ENCODE measurements at regions not wholly inside any gene's neighbourhood (a gene's known extent, or its start where the extent isn't known, plus 50 kb on each side); places are given as distances from the start of the nearest gene placed in this dataset.
A peak's percentile ranks its signal among the peaks of the same experiment; 100 is the strongest.

GRCh38 chr2:235168174-235168979 is 216.6 kb downstream of the SH3BP4 start:
- WGBS, 3 donors: 46 to 61% (median 54%) methylated on average over 8 of the region's 8 CpGs
- FAIRE-seq (no peak), DNase-seq (no peak)
- Histone ChIP-seq H3K4me3 (ENCODE audit: low read depth in 1 of 3, low read length in 3 of 3) (no peak overlapping the region), H3K27me3 (ENCODE audit: control insufficient read depth in 3 of 3, insufficient read depth in 3 of 3, low read length in 3 of 3) (peaks cover 0 to 3% (median 0%) of the 10 kb centered on the region in 3 donors), H3K9me3 (ENCODE audit: control insufficient read depth in 2 of 2, insufficient read depth in 1 of 2, low read depth in 1 of 2, low read length in 1 of 2) (no peaks in the 10 kb centered on the region), H3K36me3 (ENCODE audit: control insufficient read depth in 3 of 3, insufficient read depth in 2 of 3, low read depth in 1 of 3, low read length in 3 of 3) (no peaks in the 10 kb centered on the region), H3K27ac (ENCODE audit: low read depth in 1 of 3, low read length in 2 of 3) (no peak overlapping the region), H3K4me1 (ENCODE audit: control insufficient read depth in 3 of 3, insufficient read depth in 2 of 3, low read depth in 1 of 3, low read length in 2 of 3) (no peaks in the 10 kb centered on the region)

- H3K27ac ChIP-seq (ENCODE audit: low read depth in 1 of 3, low read length in 2 of 3): no peak overlapping the region
- H3K36me3 ChIP-seq (ENCODE audit: control insufficient read depth in 3 of 3, insufficient read depth in 2 of 3, low read depth in 1 of 3, low read length in 3 of 3): no peaks in the 10 kb centered on the region
- DNase-seq (no peak), FAIRE-seq (no peak)
- 70 to 79% (median 73%) methylated on average over 3 of the region's 3 CpGs for WGBS, 3 donors
- H3K9me3 ChIP-seq (ENCODE audit: control insufficient read depth in 2 of 2, insufficient read depth in 1 of 2, low read depth in 1 of 2, low read length in 1 of 2): no peaks in the 10 kb centered on the region
- no peak overlapping the region for H3K4me3 ChIP-seq (ENCODE audit: low read depth in 1 of 3, low read length in 3 of 3)
- peaks cover 0 to 3% (median 0%) of the 10 kb centered on the region in 3 donors for H3K27me3 ChIP-seq (ENCODE audit: control insufficient read depth in 3 of 3, insufficient read depth in 3 of 3, low read length in 3 of 3)
- no peaks in the 10 kb centered on the region for H3K4me1 ChIP-seq (ENCODE audit: control insufficient read depth in 3 of 3, insufficient read depth in 2 of 3, low read depth in 1 of 3, low read length in 2 of 3)
Observed at GRCh38 chr2:235170016-235170415, 218.2 kb downstream of the SH3BP4 start.

GRCh38 chr2:235170536-235171521 is 219.0 kb downstream of the SH3BP4 start:
- H3K4me3 ChIP-seq (ENCODE audit: low read depth in 1 of 3, low read length in 3 of 3): no peak overlapping the region
- H3K27ac ChIP-seq (ENCODE audit: low read depth in 1 of 3, low read length in 2 of 3): no peak overlapping the region
- H3K4me1 ChIP-seq (ENCODE audit: control insufficient read depth in 3 of 3, insufficient read depth in 2 of 3, low read depth in 1 of 3, low read length in 2 of 3): no peaks in the 10 kb centered on the region
- 15 to 43% (median 30%) methylated on average over 8 of the region's 8 CpGs for WGBS, 3 donors
- H3K27me3 ChIP-seq (ENCODE audit: control insufficient read depth in 3 of 3, insufficient read depth in 3 of 3, low read length in 3 of 3): peaks cover 0 to 3% (median 0%) of the 10 kb centered on the region in 3 donors
- DNase-seq (peak; percentile 44 to 51), FAIRE-seq (no peak)
- no peaks in the 10 kb centered on the region for H3K9me3 ChIP-seq (ENCODE audit: control insufficient read depth in 2 of 2, insufficient read depth in 1 of 2, low read depth in 1 of 2, low read length in 1 of 2)
- H3K36me3 ChIP-seq (ENCODE audit: control insufficient read depth in 3 of 3, insufficient read depth in 2 of 3, low read depth in 1 of 3, low read length in 3 of 3): no peaks in the 10 kb centered on the region

- FAIRE-seq: no peak
- 10 to 40% (median 23%) methylated on average over 4 of the region's 4 CpGs for WGBS, 3 donors
- peaks cover 0 to 3% (median 0%) of the 10 kb centered on the region in 3 donors for H3K27me3 ChIP-seq (ENCODE audit: control insufficient read depth in 3 of 3, insufficient read depth in 3 of 3, low read length in 3 of 3)
Observed at GRCh38 chr2:235171550-235172031, 219.8 kb downstream of the SH3BP4 start.

GRCh38 chr2:235180642-235181041 is 228.8 kb downstream of the SH3BP4 start:
- 90 to 95% (median 94%) methylated on average over 6 of the region's 6 CpGs for WGBS, 3 donors
- no peaks in the 10 kb centered on the region for H3K36me3 ChIP-seq (ENCODE audit: control insufficient read depth in 3 of 3, insufficient read depth in 2 of 3, low read depth in 1 of 3, low read length in 3 of 3)

More at GRCh38 chr2:235171550-235172031, 219.8 kb downstream of the SH3BP4 start:
- H3K4me3 ChIP-seq (ENCODE audit: low read depth in 1 of 3, low read length in 3 of 3): no peak overlapping the region
- no peak overlapping the region for H3K27ac ChIP-seq (ENCODE audit: low read depth in 1 of 3, low read length in 2 of 3)
- H3K4me1 ChIP-seq (ENCODE audit: control insufficient read depth in 3 of 3, insufficient read depth in 2 of 3, low read depth in 1 of 3, low read length in 2 of 3): no peaks in the 10 kb centered on the region
- H3K9me3 ChIP-seq (ENCODE audit: control insufficient read depth in 2 of 2, insufficient read depth in 1 of 2, low read depth in 1 of 2, low read length in 1 of 2): no peaks in the 10 kb centered on the region
- DNase-seq: peak; percentile 46 to 55
- H3K36me3 ChIP-seq (ENCODE audit: control insufficient read depth in 3 of 3, insufficient read depth in 2 of 3, low read depth in 1 of 3, low read length in 3 of 3): no peaks in the 10 kb centered on the region

GRCh38 chr2:235183786-235184185 is 232.0 kb downstream of the SH3BP4 start:
- no peak for FAIRE-seq
- H3K4me1 ChIP-seq (ENCODE audit: control insufficient read depth in 3 of 3, insufficient read depth in 2 of 3, low read depth in 1 of 3, low read length in 2 of 3): no peaks in the 10 kb centered on the region
- no peak overlapping the region for H3K27ac ChIP-seq (ENCODE audit: low read depth in 1 of 3, low read length in 2 of 3)
- no peak for DNase-seq
- no peaks in the 10 kb centered on the region for H3K36me3 ChIP-seq (ENCODE audit: control insufficient read depth in 3 of 3, insufficient read depth in 2 of 3, low read depth in 1 of 3, low read length in 3 of 3)
- H3K4me3 ChIP-seq (ENCODE audit: low read depth in 1 of 3, low read length in 3 of 3): no peak overlapping the region
- H3K9me3 ChIP-seq (ENCODE audit: control insufficient read depth in 2 of 2, insufficient read depth in 1 of 2, low read depth in 1 of 2, low read length in 1 of 2): no peaks in the 10 kb centered on the region
- H3K27me3 ChIP-seq (ENCODE audit: control insufficient read depth in 3 of 3, insufficient read depth in 3 of 3, low read length in 3 of 3): no peaks in the 10 kb centered on the region

More at GRCh38 chr2:235180642-235181041, 228.8 kb downstream of the SH3BP4 start:
- Histone ChIP-seq H3K27me3 (ENCODE audit: control insufficient read depth in 3 of 3, insufficient read depth in 3 of 3, low read length in 3 of 3) (no peaks in the 10 kb centered on the region), H3K4me1 (ENCODE audit: control insufficient read depth in 3 of 3, insufficient read depth in 2 of 3, low read depth in 1 of 3, low read length in 2 of 3) (no peaks in the 10 kb centered on the region), H3K9me3 (ENCODE audit: control insufficient read depth in 2 of 2, insufficient read depth in 1 of 2, low read depth in 1 of 2, low read length in 1 of 2) (no peaks in the 10 kb centered on the region), H3K4me3 (ENCODE audit: low read depth in 1 of 3, low read length in 3 of 3) (no peak overlapping the region), H3K27ac (ENCODE audit: low read depth in 1 of 3, low read length in 2 of 3) (no peak overlapping the region)
- no peak for DNase-seq
- no peak for FAIRE-seq

GRCh38 chr2:235187806-235188205 is 236.0 kb downstream of the SH3BP4 start:
- no peaks in the 10 kb centered on the region for H3K9me3 ChIP-seq (ENCODE audit: control insufficient read depth in 2 of 2, insufficient read depth in 1 of 2, low read depth in 1 of 2, low read length in 1 of 2)
- H3K4me3 ChIP-seq (ENCODE audit: low read depth in 1 of 3, low read length in 3 of 3): no peak overlapping the region
- no peaks in the 10 kb centered on the region for H3K27me3 ChIP-seq (ENCODE audit: control insufficient read depth in 3 of 3, insufficient read depth in 3 of 3, low read length in 3 of 3)
- no peak overlapping the region for H3K27ac ChIP-seq (ENCODE audit: low read depth in 1 of 3, low read length in 2 of 3)
- WGBS, 3 donors: 83 to 91% (median 90%) methylated on average over 8 of the region's 8 CpGs
- FAIRE-seq (no peak), DNase-seq (no peak)
- no peaks in the 10 kb centered on the region for H3K36me3 ChIP-seq (ENCODE audit: control insufficient read depth in 3 of 3, insufficient read depth in 2 of 3, low read depth in 1 of 3, low read length in 3 of 3)
- H3K4me1 ChIP-seq (ENCODE audit: control insufficient read depth in 3 of 3, insufficient read depth in 2 of 3, low read depth in 1 of 3, low read length in 2 of 3): no peaks in the 10 kb centered on the region

GRCh38 chr2:235191486-235191885 is 239.7 kb downstream of the SH3BP4 start:
- no peak for DNase-seq
- no peak overlapping the region for H3K4me3 ChIP-seq (ENCODE audit: low read depth in 1 of 3, low read length in 3 of 3)
- no peaks in the 10 kb centered on the region for H3K36me3 ChIP-seq (ENCODE audit: control insufficient read depth in 3 of 3, insufficient read depth in 2 of 3, low read depth in 1 of 3, low read length in 3 of 3)
- no peak overlapping the region for H3K27ac ChIP-seq (ENCODE audit: low read depth in 1 of 3, low read length in 2 of 3)
- no peak for FAIRE-seq
- no peaks in the 10 kb centered on the region for H3K4me1 ChIP-seq (ENCODE audit: control insufficient read depth in 3 of 3, insufficient read depth in 2 of 3, low read depth in 1 of 3, low read length in 2 of 3)
- 68 to 82% (median 76%) methylated on average over 15 of the region's 15 CpGs for WGBS, 3 donors
- peaks cover 0 to 2% (median 0%) of the 10 kb centered on the region in 3 donors for H3K27me3 ChIP-seq (ENCODE audit: control insufficient read depth in 3 of 3, insufficient read depth in 3 of 3, low read length in 3 of 3)
- no peaks in the 10 kb centered on the region for H3K9me3 ChIP-seq (ENCODE audit: control insufficient read depth in 2 of 2, insufficient read depth in 1 of 2, low read depth in 1 of 2, low read length in 1 of 2)
